GM12878 (cell line): ENCODE measurements at regions not wholly inside any gene's neighbourhood (a gene's known extent, or its start where the extent isn't known, plus 50 kb on each side); places are given as distances from the start of the nearest gene placed in this dataset.

Experiments
- ATAC-seq: fragments of 200-7000 bp; cut with Tn5 transposase; 3 replicates; pipeline ENCODE4 v1.9.1; 2020; ENCODE audit warnings: mild to moderate bottlenecking, moderate library complexity
- BruUV-seq: library from RNA; stranded (reverse); fragments of 400-500 nt; replicated peaks from 2 replicates; lab custom pipeline; 2021; lab: Mats Ljungman, UMichigan
- CTCF ChIA-PET: fragments of 300-600 bp; sonication (Branson Sonifier 250); formaldehyde crosslinking; extraction: SDS; loops from one replicate; lab custom pipeline; 2021; ENCODE audit warnings: inconsistent platforms; lab: Yijun Ruan, JAX
- POLR2A ChIA-PET: fragments of 350-600 bp; formaldehyde crosslinking; extraction: SDS; loops from one replicate; lab custom pipeline; 2021; ENCODE audit warnings: inconsistent platforms; lab: Charles Lee
- RAD21 ChIA-PET: fragments of 300-600 bp; sonication (Branson Sonifier 250); formaldehyde crosslinking; loops from one replicate; lab custom pipeline; 2023; ENCODE audit warnings: antibody characterized with exemption; ENCODE audit not compliant: unreplicated experiment; lab: Charles Lee
- SMC1A ChIA-PET: fragments of 300-600 bp; sonication (Branson Sonifier 250); formaldehyde crosslinking; loops from one replicate; lab custom pipeline; 2023; ENCODE audit not compliant: unreplicated experiment, uncharacterized antibody; lab: Charles Lee
- DNase-seq: peaks from one replicate; pipeline ENCODE4 v3.0.0-alpha.2; 2011; ENCODE audit warnings: low read depth, low spot score
- FAIRE-seq: peaks from 3 replicates; lab custom pipeline; 2011; peaks lifted over from hg19 to GRCh38; lab: Jason Lieb, UNC
- H2AFZ ChIP-seq: 2 replicates; pipeline ENCODE4 v1.6.0; 2011; ENCODE audit warnings: low read depth, low read length, control low read depth; ENCODE audit not compliant: control insufficient read depth
- H3K27ac ChIP-seq: 2 replicates; pipeline ENCODE4 v1.5.1; 2011; ENCODE audit warnings: control low read depth; ENCODE audit not compliant: control insufficient read depth, insufficient read depth
- H3K27me3 ChIP-seq, 2 experiments: replicated peaks in 1 of 2; 2 replicates each; pipeline versions ENCODE4 v1.6.0 to v1.6.1; 2011; ENCODE audit warnings: low read length in 1 of 2; ENCODE audit not compliant: control insufficient read depth in 2 of 2, insufficient read depth in 2 of 2
- H3K36me3 ChIP-seq, 2 experiments: 2 replicates each; pipeline ENCODE4 v1.5.1; 2011; ENCODE audit warnings: low read length in 1 of 2; ENCODE audit not compliant: control insufficient read depth in 2 of 2, insufficient read depth in 2 of 2
- H3K4me1 ChIP-seq: 2 replicates; pipeline ENCODE4 v1.6.1; 2011; ENCODE audit warnings: mild to moderate bottlenecking, low read length, moderate library complexity, mixed read lengths; ENCODE audit not compliant: control insufficient read depth, insufficient read depth
- H3K4me2 ChIP-seq: 2 replicates; pipeline ENCODE4 v1.6.0; 2011; ENCODE audit warnings: control low read depth; ENCODE audit not compliant: control insufficient read depth, insufficient read depth
- H3K4me3 ChIP-seq: fragments of 200-600 bp; sonication (generic); 2 replicates; pipeline ENCODE4 v1.5.1; 2016
- H3K79me2 ChIP-seq: 2 replicates; pipeline ENCODE4 v1.6.0; 2011; ENCODE audit warnings: low read length; ENCODE audit not compliant: control insufficient read depth, insufficient read depth
- H3K9ac ChIP-seq: 2 replicates; pipeline ENCODE4 v1.8.0; 2011; ENCODE audit warnings: low read length, control low read depth, mixed read lengths; ENCODE audit not compliant: control insufficient read depth, insufficient read depth
- H3K9me3 ChIP-seq: replicated peaks from 3 replicates; pipeline ENCODE4 v1.5.1; 2011; ENCODE audit warnings: mild to moderate bottlenecking, low read length; ENCODE audit not compliant: control insufficient read depth, insufficient read depth
- H4K20me1 ChIP-seq: 2 replicates; pipeline ENCODE4 v1.6.0; 2011; ENCODE audit not compliant: control insufficient read depth, insufficient read depth
- CREM ChIP-seq: IDR thresholded peaks from 2 replicates; pipeline ENCODE4 v1.6.1; 2014; ENCODE audit warnings: antibody characterized with exemption, low read depth
- E4F1 ChIP-seq: fragments of 450-650 bp; IDR thresholded peaks from 2 replicates; pipeline ENCODE4 v1.6.1; 2018; ENCODE audit warnings: borderline replicate concordance, mild to moderate bottlenecking; ENCODE audit not compliant: partially characterized antibody
- EZH2 ChIP-seq: IDR thresholded peaks from 2 replicates; pipeline ENCODE4 v1.6.1; 2012; ENCODE audit warnings: low read depth, mild to moderate bottlenecking, control low read depth, inconsistent platforms, low read length, borderline replicate concordance; ENCODE audit not compliant: control insufficient read depth
- KAT2A ChIP-seq: conservative IDR thresholded peaks from 2 replicates; pipeline ENCODE4 v1.6.1; 2011; ENCODE audit warnings: low read depth, low read length; ENCODE audit not compliant: control insufficient read depth
- MYC ChIP-seq: IDR thresholded peaks from 2 replicates; pipeline ENCODE4 v1.6.1; 2011; ENCODE audit warnings: mild to moderate bottlenecking, low read length, moderate library complexity, inconsistent platforms; ENCODE audit not compliant: insufficient read depth, insufficient replicate concordance, insufficient read length, severe bottlenecking
- RELB ChIP-seq: fragments of 450-650 bp; IDR thresholded peaks from 2 replicates; pipeline ENCODE4 v1.6.1; 2017; ENCODE audit warnings: low read depth, mild to moderate bottlenecking, moderate library complexity
- SKIL ChIP-seq: fragments of 450-650 bp; IDR thresholded peaks from 2 replicates; pipeline ENCODE4 v1.6.1; 2017; ENCODE audit warnings: mild to moderate bottlenecking, low read depth, inconsistent platforms; ENCODE audit not compliant: poor library complexity, severe bottlenecking
- SMARCA5 ChIP-seq: fragments of 450-650 bp; IDR thresholded peaks from 2 replicates; pipeline ENCODE4 v1.6.1; 2017; ENCODE audit warnings: mild to moderate bottlenecking
- SUZ12 ChIP-seq: fragments of 200-600 bp; sonication (generic); IDR thresholded peaks from one replicate; pipeline ENCODE4 v1.6.1; 2018; ENCODE audit warnings: antibody characterized with exemption, mild to moderate bottlenecking; ENCODE audit not compliant: unreplicated experiment
- TBL1XR1 ChIP-seq: IDR thresholded peaks from 2 replicates; pipeline ENCODE4 v1.6.1; 2012; ENCODE audit warnings: low read depth, low read length, improper control_type of control experiment
- TCF3 ChIP-seq: IDR thresholded peaks from 2 replicates; pipeline ENCODE4 v1.6.1; 2012; ENCODE audit warnings: low read depth, mild to moderate bottlenecking, low read length, borderline replicate concordance; ENCODE audit not compliant: insufficient read depth
- ZBTB11 ChIP-seq: fragments of 450-650 bp; formaldehyde crosslinking; IDR thresholded peaks from 2 replicates; pipeline ENCODE4 v1.5.0; 2022; ENCODE audit warnings: mild to moderate bottlenecking, missing genetic modification characterization
- ZNF217 ChIP-seq: fragments of 450-650 bp; IDR thresholded peaks from 2 replicates; pipeline ENCODE4 v1.6.1; 2017; ENCODE audit warnings: antibody characterized with exemption, mild to moderate bottlenecking
- ZNF274 ChIP-seq: IDR thresholded peaks from one replicate; pipeline ENCODE4 v1.8.0; 2011; ENCODE audit not compliant: insufficient read length, insufficient read depth
- ZSCAN29 ChIP-seq: fragments of 450-650 bp; IDR thresholded peaks from 2 replicates; pipeline ENCODE4 v1.6.1; 2017; ENCODE audit warnings: mild to moderate bottlenecking, moderate library complexity
- WGBS: methylation state at CpG from one replicate; pipeline ENCODE4 v1.1.6; 2016; ENCODE audit warnings: low lambda C conversion rate; ENCODE audit not compliant: insufficient replicate concordance, insufficient coverage; ENCODE audit errors: missing lambda C conversion rate; 5-methylcytosine and 5-hydroxymethylcytosine counted together
- in situ Hi-C: fragments of 300-500 bp; cut with MboI; formaldehyde crosslinking; loops from 9 replicates; pipeline ENCODE4 v1.14.3; 2018; ENCODE audit warnings: mixed read lengths
- intact Hi-C: fragments of 100-400 bp; cut with micrococcal nuclease; formaldehyde crosslinking; loops from one replicate; pipeline ENCODE4 v1.14.2; 2022; ENCODE audit not compliant: unreplicated experiment

- ChIA-PET SMC1A (interaction anchor here (0.7 kb wide), 1 partner anchor 743 kb away, joined by 3 read pairs; no protein-coding TSS in a partner anchor), RAD21 (no interaction called here), CTCF (interaction anchor here (0.6 to 1.8 kb wide), 3 partner anchors 13 to 203 kb away, joined by 3 to 4 read pairs (median 3); no protein-coding TSS in a partner anchor), POLR2A (no interaction called here)
- Histone ChIP-seq H3K9ac (no peak overlapping the region), H3K27me3 (no peaks in the 10 kb centered on the region), H3K4me2 (no peak overlapping the region), H3K79me2 (no peaks in the 10 kb centered on the region), H3K27ac (no peak overlapping the region), H4K20me1 (no peaks in the 10 kb centered on the region), H2AFZ (no peak overlapping the region), H3K4me1 (no peaks in the 10 kb centered on the region), H3K4me3 (no peak overlapping the region), H3K36me3 (no peaks in the 10 kb centered on the region), H3K9me3 (no peaks in the 10 kb centered on the region)
- WGBS, result 0% methylated on average over 1 of the region's 1 CpG
- BruUV-seq, result no TSS peak
- intact Hi-C loops (no loop called here), in situ Hi-C loops (no loop called here)
- FAIRE-seq, result no peak
- ATAC-seq, result no peak
- DNase-seq, result no peak
- TF ChIP-seq TBL1XR1 (no peak), RELB (no peak), ZNF274 (no peak), ZSCAN29 (no peak), ZBTB11 (no peak), EZH2 (no peak), MYC (no peak), E4F1 (no peak), SUZ12 (no peak), ZNF217 (no peak), SMARCA5 (no peak), CREM (no peak), KAT2A (no peak), TCF3 (no peak), SKIL (no peak)
These were observed 323.6 kb downstream of the HGF start for GRCh38 chr7:81446212-81446611.
